GM12891 (cell line): ENCODE measurements at regions not wholly inside any gene's neighbourhood (a gene's known extent, or its start where the extent isn't known, plus 50 kb on each side); places are given as distances from the start of the nearest gene placed in this dataset.
"Not testable (repeated sequence)": the region's sequence is repeated elsewhere in the genome, so short reads cannot be mapped to it uniquely, and the experiment has no call there.

Experiments used
- DNase-seq: peaks from one replicate; pipeline ENCODE4 v3.0.0; 2011; ENCODE audit warnings: low spot score; ENCODE audit not compliant: insufficient read length
- FAIRE-seq: peaks from 2 replicates; lab custom pipeline; 2011; peaks lifted over from hg19 to GRCh38; lab: Jason Lieb, UNC
- PAX5 ChIP-seq: IDR thresholded peaks from 2 replicates; pipeline ENCODE4 v1.6.1; 2011; ENCODE audit warnings: low read length, moderate library complexity, mild to moderate bottlenecking; ENCODE audit not compliant: insufficient read depth, severe bottlenecking
- POLR2A ChIP-seq: IDR thresholded peaks from 2 replicates; pipeline ENCODE4 v1.6.1; 2011; ENCODE audit warnings: low read depth, low read length, control low read depth
- POLR2AphosphoS5 ChIP-seq: IDR thresholded peaks from 2 replicates; pipeline ENCODE4 v1.6.1; 2011; ENCODE audit warnings: low read depth, low read length, control low read depth
- POU2F2 ChIP-seq: IDR thresholded peaks from 2 replicates; pipeline ENCODE4 v1.6.1; 2011; ENCODE audit warnings: low read depth, mild to moderate bottlenecking, control low read depth, low read length, moderate library complexity
- SPI1 ChIP-seq: IDR thresholded peaks from 2 replicates; pipeline ENCODE4 v1.6.1; 2011; ENCODE audit warnings: low read depth, low read length, control low read depth
- TAF1 ChIP-seq: IDR thresholded peaks from 2 replicates; pipeline ENCODE4 v1.6.1; 2011; ENCODE audit warnings: low read depth, low read length, control low read depth

- no peak for FAIRE-seq
- no peak for DNase-seq
- TF ChIP-seq POU2F2 (no peak), PAX5 (no peak), SPI1 (no peak), TAF1 (no peak), POLR2AphosphoS5 (no peak), POLR2A (no peak)
Measured at GRCh38 chr14:87388946-87389345, 604.0 kb downstream of the GALC start.

DNA sequence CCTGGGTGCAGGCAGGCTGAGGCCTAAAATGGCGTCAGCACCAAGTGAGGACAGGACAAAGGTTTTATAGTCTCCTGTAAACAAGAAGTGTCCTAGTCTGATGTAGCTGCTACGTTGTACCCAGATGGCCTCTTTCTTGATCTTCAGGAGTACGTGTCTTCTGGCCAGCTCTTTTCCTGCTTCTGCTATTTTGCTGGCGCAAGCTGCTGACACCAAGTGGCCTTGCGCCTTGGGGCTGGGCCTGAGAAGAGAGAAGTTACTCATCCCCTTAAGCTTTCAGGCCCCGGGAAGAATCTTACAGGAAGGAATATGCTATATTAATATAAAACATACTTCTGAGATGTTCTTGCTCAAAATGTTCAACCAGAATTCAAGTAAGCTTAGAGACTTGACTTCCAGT, 605.2 kb downstream of the GALC start:
- DNase-seq (no peak), FAIRE-seq (no peak)
- no peak for TF ChIP-seq POLR2AphosphoS5
- TF ChIP-seq PAX5, result no peak
- TF ChIP-seq POU2F2, result no peak
- TF ChIP-seq POLR2A, result no peak
- TF ChIP-seq TAF1, result no peak
- no peak for TF ChIP-seq SPI1

- TF ChIP-seq POLR2A, result no peak
- no peak for TF ChIP-seq POLR2AphosphoS5
- no peak for TF ChIP-seq SPI1
- no peak for TF ChIP-seq TAF1
- no peak for TF ChIP-seq PAX5
- no peak for TF ChIP-seq POU2F2
- DNase-seq, result no peak
- FAIRE-seq, result no peak
Measured at GRCh38 chr14:87386524-87386923, 606.5 kb downstream of the GALC start.

DNA sequence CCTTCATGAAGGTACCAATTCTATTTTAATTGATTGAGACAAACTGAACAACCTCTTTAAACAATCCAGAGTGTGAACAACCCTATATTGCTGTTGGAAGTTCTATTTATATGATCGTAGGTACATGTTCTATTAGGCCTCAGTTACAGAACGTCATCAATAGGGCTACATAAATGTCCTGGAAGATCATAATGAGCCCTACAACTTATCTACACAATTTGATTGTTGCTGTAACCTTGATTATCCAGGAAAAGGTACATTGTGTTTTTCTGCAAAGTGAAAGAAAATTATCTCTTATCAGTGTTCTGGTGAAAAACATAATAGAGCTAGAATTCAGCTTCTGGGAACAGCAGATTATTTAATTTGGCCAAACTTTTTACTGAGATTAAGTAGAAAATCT, 612.9 kb downstream of the GALC start:
- DNase-seq (no peak), FAIRE-seq (no peak)
- TF ChIP-seq TAF1 (no peak), POLR2A (no peak), POLR2AphosphoS5 (no peak), POU2F2 (no peak), PAX5 (no peak), SPI1 (no peak)

DNA sequence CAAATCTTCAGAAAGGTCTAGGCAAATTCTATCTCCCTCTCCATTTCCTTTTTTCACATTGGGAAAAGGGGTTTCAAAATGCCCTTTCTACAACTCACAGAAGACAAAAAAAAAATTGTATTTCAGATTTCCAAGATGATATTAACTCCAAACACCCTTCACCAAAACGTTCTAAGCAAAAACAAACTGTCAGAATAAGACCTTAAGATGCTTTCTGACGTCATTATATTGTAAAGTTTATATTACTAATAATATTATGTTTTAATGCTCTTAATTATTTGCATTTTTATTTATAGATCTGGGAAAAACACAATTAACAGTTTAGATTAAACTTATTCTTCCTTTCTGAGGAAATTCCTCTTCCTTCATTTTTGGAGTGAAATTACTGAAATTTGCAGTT, 624.2 kb downstream of the GALC start:
- FAIRE-seq, result no peak
- TF ChIP-seq SPI1 (no peak), PAX5 (no peak), POU2F2 (no peak), TAF1 (no peak), POLR2AphosphoS5 (no peak), POLR2A (no peak)
- DNase-seq, result no peak

GRCh38 chr14:87360246-87360645, 632.7 kb downstream of the GALC start:
- not testable (repeated sequence) for FAIRE-seq, DNase-seq

DNA sequence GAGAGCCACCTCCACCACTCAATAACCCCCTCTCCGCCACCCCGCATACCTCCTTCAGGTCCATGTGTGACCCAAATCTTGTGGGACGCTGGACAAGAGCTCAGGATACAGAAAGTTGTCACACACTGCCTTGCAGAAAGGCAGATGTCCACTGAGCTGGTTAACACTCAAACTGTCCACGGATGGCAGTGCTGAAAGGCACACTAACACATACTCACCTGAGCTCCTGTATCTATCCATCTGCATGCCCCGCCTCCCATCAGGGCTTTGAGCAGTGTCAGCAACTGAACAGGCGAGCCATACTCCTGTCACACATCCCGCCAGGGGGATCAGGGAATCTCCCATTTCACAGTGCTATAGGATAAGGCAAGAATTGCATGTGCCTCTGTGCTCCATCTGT, 642.0 kb downstream of the GALC start:
- no peak for TF ChIP-seq PAX5
- no peak for TF ChIP-seq SPI1
- no peak for TF ChIP-seq POLR2A
- no peak for TF ChIP-seq POU2F2
- no peak for TF ChIP-seq TAF1
- TF ChIP-seq POLR2AphosphoS5, result no peak
- DNase-seq (no peak), FAIRE-seq (no peak)

GRCh38 chr14:87349921-87350320, 643.1 kb downstream of the GALC start:
- no peak for DNase-seq
- TF ChIP-seq POU2F2, result no peak
- no peak for TF ChIP-seq POLR2AphosphoS5
- TF ChIP-seq SPI1, result no peak
- no peak for TF ChIP-seq PAX5
- TF ChIP-seq TAF1, result no peak
- no peak for TF ChIP-seq POLR2A
- FAIRE-seq, result no peak

DNA sequence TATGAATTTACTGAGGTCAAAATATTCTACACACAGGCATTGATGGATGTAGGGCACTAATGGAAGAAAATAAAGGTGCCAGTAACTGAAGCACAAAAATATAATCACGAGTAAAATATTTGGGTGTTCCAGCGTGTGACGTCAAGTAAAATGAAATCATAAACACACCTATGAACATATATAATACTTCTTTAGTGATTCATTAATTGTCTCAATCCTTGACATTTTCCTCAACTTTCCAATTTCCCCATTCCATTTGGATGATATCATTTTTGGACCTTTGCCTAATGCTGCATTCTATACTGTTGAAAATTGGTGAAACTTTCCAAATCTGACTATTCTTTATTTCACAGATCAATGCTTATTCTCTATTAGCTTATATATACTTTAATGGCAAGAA, 649.3 kb downstream of the GALC start:
- DNase-seq (no peak), FAIRE-seq (no peak)
- TF ChIP-seq SPI1, result no peak
- no peak for TF ChIP-seq POLR2A
- no peak for TF ChIP-seq POU2F2
- no peak for TF ChIP-seq PAX5
- no peak for TF ChIP-seq POLR2AphosphoS5
- no peak for TF ChIP-seq TAF1

GRCh38 chr14:87334997-87335685, 657.8 kb downstream of the GALC start:
- DNase-seq (no peak), FAIRE-seq (no peak)
- no peak for TF ChIP-seq POLR2A
- TF ChIP-seq PAX5, result no peak
- TF ChIP-seq SPI1, result no peak
- TF ChIP-seq TAF1, result no peak
- TF ChIP-seq POU2F2, result no peak
- no peak for TF ChIP-seq POLR2AphosphoS5

DNA sequence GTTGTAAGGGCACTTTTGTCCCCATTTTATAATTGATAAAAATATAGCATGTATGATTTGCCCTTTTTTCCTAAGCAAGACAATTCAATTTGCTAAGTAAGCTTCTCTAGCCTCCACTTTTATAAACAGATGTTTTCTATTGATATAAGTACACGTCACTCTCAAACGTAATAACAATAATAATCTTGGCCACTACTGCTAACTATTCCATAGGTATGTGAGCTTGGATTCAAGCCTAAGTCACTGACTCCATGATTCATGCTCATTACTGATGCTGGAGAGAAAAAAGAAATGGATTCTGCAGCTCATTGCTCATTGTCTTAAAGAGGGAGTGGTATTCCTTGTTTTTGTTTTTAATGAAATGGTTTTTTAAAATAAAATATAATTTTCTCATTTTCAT, 661.0 kb downstream of the GALC start:
- DNase-seq, result no peak
- no peak for TF ChIP-seq TAF1
- TF ChIP-seq POLR2A, result no peak
- no peak for TF ChIP-seq POLR2AphosphoS5
- no peak for TF ChIP-seq PAX5
- TF ChIP-seq POU2F2, result no peak
- TF ChIP-seq SPI1, result no peak
- FAIRE-seq, result no peak
